Sigmoid colon (tissue), 6 donors: ENCODE measurements at regions not wholly inside any gene's neighbourhood (a gene's known extent, or its start where the extent isn't known, plus 50 kb on each side); places are given as distances from the start of the nearest gene placed in this dataset.

Source experiments
- DNase-seq: peaks from one replicate; pipeline ENCODE4 v3.0.0-alpha.2; 2019
- H3K27ac ChIP-seq, 4 donors: fragments of 200-600 bp; sonication (generic); one replicate each; pipeline ENCODE4 v1.5.1; 2016 to 2019; ENCODE audit warnings: mild to moderate bottlenecking in 1 of 4
- H3K27me3 ChIP-seq, 3 donors: fragments of 200-600 bp; sonication (generic); one replicate each; pipeline ENCODE4 v1.5.1; 2019; ENCODE audit warnings: mild to moderate bottlenecking in 1 of 3
- H3K36me3 ChIP-seq, 4 donors: fragments of 200-600 bp; sonication (generic); one replicate each; pipeline ENCODE4 v1.5.1; 2016 to 2019
- H3K4me1 ChIP-seq, 4 donors: fragments of 200-600 bp; sonication (generic); one replicate each; pipeline ENCODE4 v1.5.1; 2017 to 2019
- H3K4me3 ChIP-seq, 4 donors: fragments of 200-600 bp; sonication (generic); one replicate each; pipeline ENCODE4 v1.5.1; 2017 to 2019; ENCODE audit warnings: mild to moderate bottlenecking in 2 of 4, moderate library complexity in 1 of 4
- H3K9me3 ChIP-seq, 4 donors: fragments of 200-600 bp in 3 of 4; sonication (generic) in 3 of 4; one replicate each; pipeline versions ENCODE4 v1.5.1 to v1.6.1; 2013 to 2019
- CTCF ChIP-seq, 4 experiments: fragments of 450-650 bp in 3 of 4; fragments of 200-600 bp in 1 of 4; IDR thresholded peaks; one replicate each; pipeline ENCODE4 v1.5.1; 2016 to 2019; ENCODE audit warnings: antibody characterized with exemption in 4 of 4, mild to moderate bottlenecking in 3 of 4, moderate library complexity in 2 of 4
- EP300 ChIP-seq, 4 donors: sonication (generic); formaldehyde crosslinking; IDR thresholded peaks; one replicate each; pipeline ENCODE4 v1.6.1; 2017; ENCODE audit warnings: antibody characterized with exemption in 4 of 4
- POLR2A ChIP-seq, 2 donors: fragments of 450-650 bp; IDR thresholded peaks; one replicate each; pipeline ENCODE4 v1.6.1; 2016; ENCODE audit warnings: antibody characterized with exemption in 2 of 2, mild to moderate bottlenecking in 2 of 2, moderate library complexity in 2 of 2
- POLR2AphosphoS5 ChIP-seq, 4 donors: sonication (generic); formaldehyde crosslinking; IDR thresholded peaks; one replicate each; pipeline ENCODE4 v1.6.1; 2017; ENCODE audit warnings: antibody characterized with exemption in 4 of 4
- WGBS, 2 donors: extraction: QIAGEN DNeasy Blood & Tissue Kit; methylation state at CpG; one replicate each; pipeline ENCODE4 v1.1.7; 2013; 5-methylcytosine and 5-hydroxymethylcytosine counted together
- intact Hi-C: fragments of 100-400 bp; cut with DNase I; formaldehyde crosslinking; loops from one replicate; pipeline ENCODE4 v1.15.1; 2023
- donor health status: healthy with polysubstance abuse.
- donor health status: healthy.

- Histone ChIP-seq H3K27me3 (no peaks in the 10 kb centered on the region), H3K27ac (no peak overlapping the region), H3K36me3 (no peaks in the 10 kb centered on the region), H3K4me1 (no peaks in the 10 kb centered on the region), H3K4me3 (no peak overlapping the region), H3K9me3 (no peaks in the 10 kb centered on the region)
- TF ChIP-seq POLR2AphosphoS5 (IDR thresholded peaks at IDR 0.05) (no peak), POLR2A (IDR thresholded peaks at IDR 0.05) (no peak), EP300 (IDR thresholded peaks at IDR 0.05) (no peak), CTCF (IDR thresholded peaks at IDR 0.05) (no peak)
- intact Hi-C loops: no loop called here
- DNase-seq: no peak
- 51 to 84% methylated on average over 1 of the region's 1 CpG for WGBS, 2 donors
Measured at GRCh38 chr12:24268663-24269186, 319.3 kb upstream of the SOX5 start.

- WGBS, 2 donors: 36 to 75% methylated on average over 2 of the region's 2 CpGs
- intact Hi-C loops: no loop called here
- no peak for DNase-seq
Measured at GRCh38 chr12:24266982-24267381, 317.5 kb upstream of the SOX5 start.

GRCh38 chr12:24256684-24257083, 307.2 kb upstream of the SOX5 start:
- H3K27me3 ChIP-seq: no peaks in the 10 kb centered on the region
- intact Hi-C loops: no loop called here
- no peaks in the 10 kb centered on the region for H3K9me3 ChIP-seq
- H3K36me3 ChIP-seq: no peaks in the 10 kb centered on the region
- no peaks in the 10 kb centered on the region for H3K4me1 ChIP-seq
- no peak overlapping the region for H3K4me3 ChIP-seq
- TF ChIP-seq CTCF (IDR thresholded peaks at IDR 0.05) (no peak), POLR2AphosphoS5 (IDR thresholded peaks at IDR 0.05) (no peak), EP300 (IDR thresholded peaks at IDR 0.05) (no peak), POLR2A (IDR thresholded peaks at IDR 0.05) (no peak)
- no peak overlapping the region for H3K27ac ChIP-seq
- WGBS, 2 donors: 54 to 74% methylated on average over 4 of the region's 4 CpGs
- DNase-seq: no peak

More at GRCh38 chr12:24266982-24267381, 317.5 kb upstream of the SOX5 start:
- Histone ChIP-seq H3K27ac (no peak overlapping the region), H3K4me1 (no peaks in the 10 kb centered on the region), H3K36me3 (no peaks in the 10 kb centered on the region), H3K4me3 (no peak overlapping the region), H3K9me3 (no peaks in the 10 kb centered on the region), H3K27me3 (no peaks in the 10 kb centered on the region)
- TF ChIP-seq POLR2AphosphoS5 (IDR thresholded peaks at IDR 0.05): no peak
- TF ChIP-seq POLR2A (IDR thresholded peaks at IDR 0.05): no peak
- TF ChIP-seq EP300 (IDR thresholded peaks at IDR 0.05): no peak
- no peak for TF ChIP-seq CTCF (IDR thresholded peaks at IDR 0.05)

GRCh38 chr12:24255920-24256665, 306.6 kb upstream of the SOX5 start:
- TF ChIP-seq POLR2AphosphoS5 (IDR thresholded peaks at IDR 0.05) (no peak), POLR2A (IDR thresholded peaks at IDR 0.05) (no peak), EP300 (IDR thresholded peaks at IDR 0.05) (no peak), CTCF (IDR thresholded peaks at IDR 0.05) (no peak)
- intact Hi-C loops: no loop called here
- H3K9me3 ChIP-seq: no peaks in the 10 kb centered on the region

More at GRCh38 chr12:24255920-24256665, 306.6 kb upstream of the SOX5 start:
- H3K27me3 ChIP-seq: no peaks in the 10 kb centered on the region
- H3K27ac ChIP-seq: no peak overlapping the region
- 39 to 64% methylated on average over 7 of the region's 7 CpGs for WGBS, 2 donors
- H3K36me3 ChIP-seq: no peaks in the 10 kb centered on the region
- no peaks in the 10 kb centered on the region for H3K4me1 ChIP-seq
- no peak overlapping the region for H3K4me3 ChIP-seq
- DNase-seq: no peak
